GM12865 (cell line): ENCODE measurements at regions not wholly inside any gene's neighbourhood (a gene's known extent, or its start where the extent isn't known, plus 50 kb on each side); places are given as distances from the start of the nearest gene placed in this dataset.

ENCODE experiments used
- DNase-seq: peaks from one replicate; pipeline ENCODE4 v3.0.0; 2010; ENCODE audit warnings: low read depth
- H3K4me3 ChIP-seq: 2 replicates; pipeline ENCODE4 v1.5.1; 2011; ENCODE audit warnings: mild to moderate bottlenecking, low read depth, low read length, control low read depth
- CTCF ChIP-seq: IDR thresholded peaks from 2 replicates; pipeline ENCODE4 v1.5.1; 2011; ENCODE audit warnings: low read length, control low read depth, low read depth, inconsistent platforms; ENCODE audit not compliant: insufficient read depth; ENCODE audit errors: missing control alignments

DNA sequence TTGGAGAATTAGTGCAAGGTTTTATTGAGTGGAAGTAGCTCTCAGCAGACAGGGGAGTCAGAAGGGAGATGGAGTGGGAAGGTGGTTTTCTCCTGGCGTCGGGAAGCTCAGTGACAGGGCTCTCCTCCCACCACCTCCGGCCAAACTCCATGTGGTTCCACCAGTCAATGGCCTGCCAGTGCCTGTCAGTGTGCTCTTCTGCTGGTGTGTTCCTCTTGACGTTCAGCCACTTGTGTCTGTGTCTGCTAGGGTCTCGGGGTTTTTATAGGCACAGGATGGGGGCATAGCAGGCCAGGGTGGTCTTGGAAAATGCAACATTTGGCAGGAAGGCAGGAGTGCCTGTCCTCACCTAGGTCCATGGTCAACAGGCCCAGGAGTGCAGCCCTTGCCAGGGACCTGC is 506.7 kb upstream of the KIF2B start:
- TF ChIP-seq CTCF, result no peak
- no peak for DNase-seq
- H3K4me3 ChIP-seq, result no peak overlapping the region

DNA sequence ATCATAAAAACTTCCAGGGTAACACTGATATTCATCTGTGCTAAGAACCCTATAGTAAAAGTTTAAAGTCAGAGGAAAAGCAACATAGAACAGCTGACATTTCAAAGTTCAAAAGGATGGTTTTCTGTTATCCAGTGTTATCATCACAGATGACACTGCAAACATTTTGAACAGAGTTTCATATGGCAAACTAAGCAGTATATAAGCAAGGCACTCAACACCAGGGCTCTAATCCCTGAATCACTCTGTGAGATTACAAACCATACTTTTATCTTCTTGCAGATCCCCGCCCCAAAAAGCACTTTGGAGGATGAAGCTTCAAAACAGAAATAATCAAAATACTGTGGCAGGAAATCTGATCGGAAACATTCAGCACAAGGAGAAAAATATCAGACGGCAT is 508.2 kb upstream of the KIF2B start:
- TF ChIP-seq CTCF, result no peak
- H3K4me3 ChIP-seq, result no peak overlapping the region
- DNase-seq, result no peak

GRCh38 chr17:53313746-53314145 is 509.0 kb upstream of the KIF2B start:
- TF ChIP-seq CTCF, result no peak
- no peak for DNase-seq
- H3K4me3 ChIP-seq, result no peak overlapping the region

GRCh38 chr17:53278466-53278865 is 544.3 kb upstream of the KIF2B start:
- no peak overlapping the region for H3K4me3 ChIP-seq
- no peak for DNase-seq

DNA sequence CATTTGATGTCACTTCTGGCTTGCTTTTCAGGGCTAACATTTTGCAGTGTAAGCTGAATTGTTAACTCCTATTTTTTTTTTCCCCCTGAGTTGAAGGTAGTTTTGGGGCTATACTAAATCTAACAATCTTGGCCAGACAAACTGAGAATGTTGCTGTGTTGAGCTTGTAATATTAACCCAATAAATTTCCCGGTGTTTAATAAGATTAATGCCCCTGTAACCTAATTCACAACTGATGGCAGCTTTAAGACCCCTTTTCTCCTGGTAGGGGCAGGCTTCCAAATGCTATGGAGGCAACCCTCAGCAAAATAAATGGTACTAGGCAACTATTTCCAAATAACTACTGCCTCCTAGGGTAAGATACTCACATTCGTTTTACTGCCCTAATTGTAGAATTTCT is 549.6 kb upstream of the KIF2B start:
- DNase-seq, result no peak
- no peak overlapping the region for H3K4me3 ChIP-seq
- TF ChIP-seq CTCF, result no peak

More at GRCh38 chr17:53278466-53278865, 544.3 kb upstream of the KIF2B start:
- TF ChIP-seq CTCF, result no peak

DNA sequence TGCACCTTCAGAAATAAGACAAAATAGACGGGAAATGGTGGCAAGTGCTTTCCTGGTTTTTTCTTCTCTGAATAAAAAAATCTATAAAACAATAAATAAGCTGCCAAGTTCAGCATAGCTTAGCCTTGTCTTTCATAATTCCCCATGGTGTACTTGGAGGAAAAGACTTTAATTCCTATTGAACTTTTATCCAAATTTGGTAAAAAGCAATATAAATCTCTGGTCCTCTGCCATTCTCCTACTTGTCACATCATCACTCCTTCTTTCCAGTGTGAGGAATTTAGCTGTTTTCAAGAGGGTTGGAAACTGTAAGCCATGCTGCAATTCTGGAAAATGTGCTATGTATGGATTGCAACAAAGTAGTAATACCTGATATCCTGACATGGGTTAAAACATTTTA is 551.8 kb upstream of the KIF2B start:
- no peak for DNase-seq
- H3K4me3 ChIP-seq, result no peak overlapping the region
- TF ChIP-seq CTCF, result no peak

GRCh38 chr17:53264730-53265129 is 558.0 kb upstream of the KIF2B start:
- H3K4me3 ChIP-seq, result no peak overlapping the region
- no peak for DNase-seq
- no peak for TF ChIP-seq CTCF
